Transverse colon (tissue), 4 donors: ENCODE measurements at regions not wholly inside any gene's neighbourhood (a gene's known extent, or its start where the extent isn't known, plus 50 kb on each side); places are given as distances from the start of the nearest gene placed in this dataset.

ENCODE experiments used
- DNase-seq: peaks from one replicate; pipeline ENCODE4 v3.0.0-alpha.2; 2019
- H3K27ac ChIP-seq, 4 donors: fragments of 200-600 bp; sonication (generic); 2 replicates each; pipeline ENCODE4 v1.5.1; 2016 to 2018; ENCODE audit warnings: inconsistent platforms in 4 of 4
- H3K27me3 ChIP-seq: fragments of 200-600 bp; sonication (generic); 2 replicates; pipeline ENCODE4 v1.5.1; 2017; ENCODE audit warnings: inconsistent platforms
- H3K36me3 ChIP-seq, 4 donors: fragments of 200-600 bp; sonication (generic); 2 replicates each; pipeline ENCODE4 v1.5.1; 2017 to 2019; ENCODE audit warnings: inconsistent platforms in 4 of 4
- H3K4me1 ChIP-seq, 4 donors: fragments of 200-600 bp; sonication (generic); 2 replicates each; pipeline ENCODE4 v1.5.1; 2017 to 2020; ENCODE audit warnings: inconsistent platforms in 4 of 4
- H3K4me3 ChIP-seq, 4 donors: fragments of 200-600 bp; sonication (generic); 1 replicate in 1 of 4; 2 replicates in 3 of 4; pipeline versions ENCODE4 v1.5.1 to v1.6.1; 2017 to 2019; ENCODE audit warnings: inconsistent platforms in 4 of 4
- H3K9me3 ChIP-seq, 2 donors: fragments of 200-600 bp; sonication (generic); 2 replicates each; pipeline ENCODE4 v1.5.1; 2017 to 2019; ENCODE audit warnings: inconsistent platforms in 2 of 2
- CTCF ChIP-seq, 5 experiments: fragments of 200-600 bp in 3 of 5; fragments of 450-650 bp in 2 of 5; sonication (generic) in 3 of 5; IDR thresholded peaks; 1 replicate in 2 of 5; 2 replicates in 3 of 5; pipeline ENCODE4 v1.5.1; 2016 to 2017; ENCODE audit warnings: antibody characterized with exemption in 5 of 5, inconsistent platforms in 3 of 5, mild to moderate bottlenecking in 2 of 5, moderate library complexity in 1 of 5
- EP300 ChIP-seq: sonication (generic); formaldehyde crosslinking; IDR thresholded peaks from one replicate; pipeline ENCODE4 v1.6.1; 2017; ENCODE audit warnings: antibody characterized with exemption, low read depth
- POLR2A ChIP-seq: fragments of 450-650 bp; IDR thresholded peaks from one replicate; pipeline ENCODE4 v1.6.1; 2016; ENCODE audit warnings: antibody characterized with exemption, mild to moderate bottlenecking, moderate library complexity
- POLR2AphosphoS5 ChIP-seq, 3 donors: sonication (generic); formaldehyde crosslinking; IDR thresholded peaks; one replicate each; pipeline ENCODE4 v1.6.1; 2016; ENCODE audit warnings: antibody characterized with exemption in 3 of 3
- WGBS, 2 donors: methylation state at CpG; one replicate each; pipeline ENCODE4 v1.1.5; 2018; ENCODE audit warnings: low coverage in 1 of 2; 5-methylcytosine and 5-hydroxymethylcytosine counted together
- in situ Hi-C, 4 donors: fragments of 200-750 bp; cut with MboI; loops; one replicate each; pipeline versions ENCODE4 v1.15.0 to v1.15.1; 2017; ENCODE audit warnings: low sequenced_read_pairs in 3 of 4, low pct_ligation_motif_present in 1 of 4, low pct_unique_long_range_greater_than_20kb in 1 of 4
- intact Hi-C: fragments of 100-400 bp; cut with DNase I; formaldehyde crosslinking; loops from one replicate; pipeline ENCODE4 v1.15.1; 2023; ENCODE audit warnings: low total_unique reads

- Histone ChIP-seq H3K9me3 (no peaks in the 10 kb centered on the region), H3K4me3 (no peak overlapping the region), H3K4me1 (no peaks in the 10 kb centered on the region), H3K27ac (no peak overlapping the region), H3K27me3 (peaks cover 16% of the 10 kb centered on the region), H3K36me3 (no peaks in the 10 kb centered on the region)
- intact Hi-C loops (no loop called here), in situ Hi-C loops (no loop called here)
- no peak for TF ChIP-seq POLR2A
- TF ChIP-seq EP300, result no peak
- 59 to 66% methylated on average over 3 to 12 of the region's 12 CpGs for WGBS, 2 donors
- DNase-seq, result no peak
Measured at GRCh38 chr22:47409539-47410275, 647.3 kb downstream of the TBC1D22A start.

GRCh38 chr22:47408409-47408808 lies 646.0 kb downstream of the TBC1D22A start:
- in situ Hi-C loops, result no loop called here
- no peak for DNase-seq
- no peaks in the 10 kb centered on the region for H3K9me3 ChIP-seq
- H3K27ac ChIP-seq, result no peak overlapping the region
- H3K4me3 ChIP-seq, result no peak overlapping the region
- WGBS, 2 donors, result 73 to 80% methylated on average over 1 to 7 of the region's 7 CpGs
- no peaks in the 10 kb centered on the region for H3K4me1 ChIP-seq
- H3K27me3 ChIP-seq, result peaks cover 16% of the 10 kb centered on the region
- intact Hi-C loops, result no loop called here
- no peaks in the 10 kb centered on the region for H3K36me3 ChIP-seq
- TF ChIP-seq POLR2A (no peak), EP300 (no peak), CTCF (IDR thresholded peaks at IDR 0.05) (no peak), POLR2AphosphoS5 (IDR thresholded peaks at IDR 0.05) (no peak)

DNA sequence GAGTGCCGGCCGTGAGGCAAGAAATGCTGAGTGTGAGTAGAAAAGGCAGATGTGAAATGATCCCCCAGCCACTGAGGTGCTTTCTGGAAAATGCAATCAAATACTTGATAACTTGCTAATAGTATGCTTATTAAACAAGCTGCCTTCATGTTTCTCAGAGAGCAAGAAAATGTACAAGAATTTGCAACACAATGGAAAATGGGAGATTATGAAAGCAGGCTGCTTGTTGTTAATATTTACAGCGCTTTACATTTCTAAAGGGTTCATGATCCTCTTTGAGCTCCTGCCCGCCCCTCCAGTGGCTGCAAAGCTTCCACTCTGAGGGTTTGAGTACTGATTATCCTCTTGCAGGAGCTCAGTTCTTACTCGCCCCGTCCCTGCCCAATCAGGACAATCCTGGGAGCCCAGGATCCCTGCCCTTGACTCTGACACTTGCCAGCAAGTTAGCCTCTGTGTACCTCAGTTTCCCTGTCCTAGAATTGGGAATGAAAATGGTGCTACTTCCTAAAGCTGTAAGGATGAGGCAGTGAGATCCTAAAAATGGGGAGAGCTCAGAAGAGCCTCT lies 645.1 kb downstream of the TBC1D22A start:
- WGBS, 2 donors, result 64 to 67% methylated on average over 2 to 6 of the region's 6 CpGs
- in situ Hi-C loops (no loop called here), intact Hi-C loops (no loop called here)
- Histone ChIP-seq H3K36me3 (no peaks in the 10 kb centered on the region), H3K4me1 (no peaks in the 10 kb centered on the region), H3K27ac (no peak overlapping the region), H3K27me3 (peaks cover 16% of the 10 kb centered on the region), H3K9me3 (no peaks in the 10 kb centered on the region), H3K4me3 (no peak overlapping the region)
- TF ChIP-seq EP300 (no peak), CTCF (IDR thresholded peaks at IDR 0.05) (no peak), POLR2AphosphoS5 (IDR thresholded peaks at IDR 0.05) (no peak), POLR2A (no peak)
- no peak for DNase-seq

GRCh38 chr22:47406896-47407295 lies 644.4 kb downstream of the TBC1D22A start:
- no peak for DNase-seq
- Histone ChIP-seq H3K36me3 (no peaks in the 10 kb centered on the region), H3K4me1 (no peaks in the 10 kb centered on the region), H3K27ac (no peak overlapping the region), H3K27me3 (peaks cover 16% of the 10 kb centered on the region), H3K9me3 (no peaks in the 10 kb centered on the region), H3K4me3 (no peak overlapping the region)
- 74% methylated on average over 11 of the region's 11 CpGs; no CpG with 5 or more reads in 1 of the 2 donors for WGBS, 2 donors
- TF ChIP-seq CTCF (IDR thresholded peaks at IDR 0.05) (no peak), POLR2A (no peak), EP300 (no peak), POLR2AphosphoS5 (IDR thresholded peaks at IDR 0.05) (no peak)
- intact Hi-C loops (no loop called here), in situ Hi-C loops (no loop called here)
